ENCODE measurements at regions not wholly inside any gene's neighbourhood (a gene's known extent, or its start where the extent isn't known, plus 50 kb on each side); places are given as distances from the start of the nearest gene placed in this dataset.
"Not testable (repeated sequence)": the region's sequence is repeated elsewhere in the genome, so short reads cannot be mapped to it uniquely, and the experiment has no call there.

GRCh38 chr10:52491246-52491995, 177.3 kb downstream of the DKK1 start:
- TF ChIP-seq CTCF (IDR thresholded peaks at IDR 0.05; ENCODE audit: insufficient read depth, low read depth, low read length): no peak
- ChIA-PET CTCF (interaction anchor here (0.6 to 1.7 kb wide), 4 partner anchors 12 to 183 kb away, joined by 3 to 14 read pairs (median 7); partner anchors contain the start of gene DKK1), POLR2A (interaction anchor here (0.5 to 1.1 kb wide), 7 partner anchors 11 to 187 kb away, joined by 3 to 18 read pairs (median 5); partner anchors contain the start of gene DKK1)
- H3K27me3 ChIP-seq (ENCODE audit: control insufficient read depth, insufficient read depth, low read length): no peaks in the 10 kb centered on the region
- peak; percentile 52 for DNase-seq (ENCODE audit: low read depth)
- H3K4me3 ChIP-seq (ENCODE audit: low read depth, low read length): no peak overlapping the region
- no peaks in the 10 kb centered on the region for H3K36me3 ChIP-seq (ENCODE audit: control insufficient read depth, insufficient read depth, low read length)

- TF ChIP-seq CTCF (IDR thresholded peaks at IDR 0.05; ENCODE audit: insufficient read depth, low read depth, low read length): no peak
- Histone ChIP-seq H3K4me3 (ENCODE audit: low read depth, low read length) (no peak overlapping the region), H3K36me3 (ENCODE audit: control insufficient read depth, insufficient read depth, low read length) (no peaks in the 10 kb centered on the region), H3K27me3 (ENCODE audit: control insufficient read depth, insufficient read depth, low read length) (no peaks in the 10 kb centered on the region)
- DNase-seq (ENCODE audit: low read depth): no peak
- CTCF ChIA-PET: interaction anchor here (1.0 kb wide), 1 partner anchor 12 kb away, joined by 3 read pairs; no protein-coding TSS in a partner anchor
- POLR2A ChIA-PET: no interaction called here
Measured at GRCh38 chr10:52499281-52499680, 185.2 kb downstream of the DKK1 start.

- CTCF ChIA-PET: no interaction called here
- TF ChIP-seq CTCF (IDR thresholded peaks at IDR 0.05; ENCODE audit: insufficient read depth, low read depth, low read length): no peak
- H3K4me3 ChIP-seq (ENCODE audit: low read depth, low read length): no peak overlapping the region
- POLR2A ChIA-PET: no interaction called here
- no peaks in the 10 kb centered on the region for H3K36me3 ChIP-seq (ENCODE audit: control insufficient read depth, insufficient read depth, low read length)
- DNase-seq (ENCODE audit: low read depth): no peak
- no peaks in the 10 kb centered on the region for H3K27me3 ChIP-seq (ENCODE audit: control insufficient read depth, insufficient read depth, low read length)
Measured at GRCh38 chr10:52500476-52500875, 186.4 kb downstream of the DKK1 start.

- Histone ChIP-seq H3K4me3 (ENCODE audit: low read depth, low read length) (no peak overlapping the region), H3K36me3 (ENCODE audit: control insufficient read depth, insufficient read depth, low read length) (no peaks in the 10 kb centered on the region), H3K27me3 (ENCODE audit: control insufficient read depth, insufficient read depth, low read length) (no peaks in the 10 kb centered on the region)
- no peak for DNase-seq (ENCODE audit: low read depth)
- ChIA-PET POLR2A (interaction anchor here (1.1 kb wide), 1 partner anchor 11 kb away, joined by 5 read pairs; no protein-coding TSS in a partner anchor), CTCF (interaction anchor here (1.5 kb wide), 1 partner anchor 188 kb away, joined by 5 read pairs; the partner anchor contains the start of gene DKK1)
- no peak for TF ChIP-seq CTCF (IDR thresholded peaks at IDR 0.05; ENCODE audit: insufficient read depth, low read depth, low read length)
Measured at GRCh38 chr10:52502237-52502636, 188.2 kb downstream of the DKK1 start.

GRCh38 chr10:52505341-52505740, 191.3 kb downstream of the DKK1 start:
- H3K27me3 ChIP-seq (ENCODE audit: control insufficient read depth, insufficient read depth, low read length); POLR2A ChIA-PET; CTCF ChIA-PET; DNase-seq (ENCODE audit: low read depth); H3K4me3 ChIP-seq (ENCODE audit: low read depth, low read length); H3K36me3 ChIP-seq (ENCODE audit: control insufficient read depth, insufficient read depth, low read length): not testable (repeated sequence)
